Right renal pelvis (tissue), 4 donors: ENCODE measurements at regions not wholly inside any gene's neighbourhood (a gene's known extent, or its start where the extent isn't known, plus 50 kb on each side); places are given as distances from the start of the nearest gene placed in this dataset.
"Not testable (repeated sequence)": the region's sequence is repeated elsewhere in the genome, so short reads cannot be mapped to it uniquely, and the experiment has no call there.

Experiments used
- DNase-seq, 4 donors: peaks; one replicate each; pipeline ENCODE4 v3.0.0-alpha.2; 2013; ENCODE audit warnings: low read depth in 4 of 4, low spot score in 3 of 4, missing footprints in 1 of 4

DNA sequence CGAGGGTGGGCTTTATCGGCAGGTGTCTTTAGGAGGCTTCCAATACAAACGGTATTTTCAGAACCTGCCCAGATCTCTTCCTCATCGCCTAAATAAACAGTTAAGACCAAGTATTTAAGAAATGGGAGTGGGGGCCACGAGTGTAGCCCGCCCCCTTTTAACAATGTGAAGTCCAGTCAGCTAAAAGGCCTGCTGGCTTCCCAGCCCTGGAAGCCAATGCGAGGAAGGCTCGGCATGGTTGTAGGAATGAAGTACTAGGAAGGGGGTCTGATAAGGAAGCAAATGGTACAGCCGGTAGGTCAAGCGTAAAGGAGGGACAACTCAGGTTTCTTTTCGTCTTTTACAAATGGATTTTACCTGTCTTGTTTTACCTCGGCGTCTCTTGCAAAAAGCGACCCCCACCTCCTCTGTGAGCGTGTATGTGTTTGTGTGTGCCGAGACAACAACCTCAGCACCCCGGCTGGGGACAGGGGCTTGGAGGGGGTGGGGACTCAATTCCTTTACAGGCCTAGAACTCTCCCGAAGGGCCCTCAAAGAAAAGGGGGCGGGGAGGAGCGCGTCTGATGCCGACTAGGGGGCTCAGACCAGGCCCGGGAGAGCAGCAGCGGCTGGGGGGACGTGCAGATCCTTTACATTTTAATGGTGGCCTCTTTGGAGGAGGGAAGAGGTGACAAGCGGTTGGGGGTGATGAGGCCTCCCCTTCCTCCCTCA, 147.6 kb downstream of the GPR85 start:
- peak; percentile 36 to 55 (median 44) for DNase-seq

DNA sequence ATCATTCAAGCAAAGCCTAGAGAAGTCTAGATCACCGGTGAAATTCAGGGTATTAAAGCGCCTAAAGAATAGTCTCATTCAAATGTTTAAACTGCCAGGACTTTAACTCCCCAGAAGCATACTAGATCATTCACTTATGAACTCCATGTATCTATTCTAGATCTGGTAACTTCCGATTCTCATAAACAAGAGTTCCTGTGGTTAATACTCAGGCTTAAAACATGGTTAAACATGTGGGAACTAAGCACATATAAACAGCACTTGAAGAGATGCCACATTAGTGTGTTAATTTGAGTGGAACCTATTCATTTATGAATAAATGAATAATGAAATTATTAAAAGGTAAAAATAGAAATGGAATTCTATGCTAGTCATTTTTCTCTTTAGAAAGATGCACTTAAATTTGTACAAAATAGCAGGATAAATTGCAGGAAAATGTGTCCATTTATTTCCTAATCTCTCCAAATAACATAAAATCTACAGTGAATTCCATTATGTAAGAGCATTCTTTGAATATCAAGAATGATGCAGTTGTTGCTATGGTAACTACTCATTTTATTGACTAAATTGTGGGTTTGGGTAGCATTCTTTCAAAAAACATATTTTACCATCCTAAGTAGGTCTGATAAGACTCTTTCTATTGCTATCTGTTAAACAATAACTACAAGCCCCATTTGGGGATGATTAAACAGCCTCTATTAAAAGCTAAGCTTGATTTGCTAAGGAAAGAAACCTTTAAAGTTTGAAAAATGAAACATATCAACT, 147.6 kb upstream of the TMEM168 start:
- DNase-seq: no peak

- no peak for DNase-seq
Observed at GRCh38 chr7:112933598-112933997, 143.4 kb upstream of the TMEM168 start.

GRCh38 chr7:112930787-112931186, 140.6 kb upstream of the TMEM168 start:
- no peak for DNase-seq

- DNase-seq: no peak
Observed at GRCh38 chr7:112929421-112929820, 139.2 kb upstream of the TMEM168 start.

- no peak for DNase-seq
Observed at GRCh38 chr7:112926018-112926417, 135.8 kb upstream of the TMEM168 start.

GRCh38 chr7:112922546-112922945, 132.4 kb upstream of the TMEM168 start:
- not testable (repeated sequence) for DNase-seq

DNA sequence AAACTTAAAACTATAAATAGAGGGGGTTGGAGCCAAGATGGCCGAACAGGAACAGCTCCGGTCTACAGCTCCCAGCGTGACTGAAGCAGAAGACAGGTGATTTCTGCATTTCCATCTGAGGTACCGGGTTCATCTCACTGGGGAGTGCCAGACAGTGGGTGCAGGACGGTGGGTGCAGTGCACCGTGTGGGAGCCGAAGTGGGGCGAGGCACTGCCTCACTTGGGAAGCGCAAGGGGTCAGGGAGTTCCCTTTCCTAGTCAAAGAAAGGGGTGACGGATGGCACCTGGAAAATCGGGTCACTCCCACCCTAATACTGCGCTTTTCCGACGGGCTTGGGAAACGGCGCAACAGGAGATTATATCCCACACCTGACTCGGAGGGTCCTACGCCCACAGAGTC, 126.2 kb upstream of the TMEM168 start:
- not testable (repeated sequence) for DNase-seq

- DNase-seq: no peak
Observed at GRCh38 chr7:112908086-112908485, 117.9 kb upstream of the TMEM168 start.

DNA sequence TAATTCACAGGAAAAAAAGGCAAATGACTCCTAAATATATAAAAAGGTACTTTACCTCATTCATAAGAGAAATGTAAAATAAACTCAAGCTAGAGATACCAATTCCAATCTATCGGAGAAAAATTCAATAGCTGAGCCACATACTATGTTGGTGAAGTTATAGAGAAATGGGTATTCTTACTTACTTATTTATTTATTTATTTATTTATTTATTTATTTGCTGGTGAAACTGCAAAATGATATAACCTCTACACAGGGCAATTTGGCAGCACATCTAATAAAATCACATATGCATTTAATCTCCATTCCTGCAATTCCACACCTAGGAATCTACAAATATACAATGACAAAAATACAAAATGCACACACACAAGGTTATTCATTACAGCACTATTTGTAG, 117.5 kb upstream of the TMEM168 start:
- DNase-seq: no peak

DNA sequence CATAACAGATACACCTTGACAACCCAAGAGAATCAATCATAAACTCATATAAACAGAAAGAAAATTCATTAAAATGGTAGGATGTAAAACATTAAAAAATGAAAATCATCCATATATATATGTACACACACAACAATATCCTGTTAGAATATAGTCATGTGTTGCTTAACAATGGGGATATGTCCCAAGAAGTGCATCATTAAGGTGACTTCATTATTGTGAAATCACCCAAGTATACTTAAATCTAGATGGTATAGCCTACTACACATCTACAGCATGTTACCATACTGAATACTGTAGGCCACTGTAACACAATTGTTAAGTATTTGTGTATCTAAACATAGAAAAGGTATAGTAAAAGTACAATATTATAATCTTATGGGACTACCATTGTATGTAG, 115.8 kb upstream of the TMEM168 start:
- no peak for DNase-seq

DNA sequence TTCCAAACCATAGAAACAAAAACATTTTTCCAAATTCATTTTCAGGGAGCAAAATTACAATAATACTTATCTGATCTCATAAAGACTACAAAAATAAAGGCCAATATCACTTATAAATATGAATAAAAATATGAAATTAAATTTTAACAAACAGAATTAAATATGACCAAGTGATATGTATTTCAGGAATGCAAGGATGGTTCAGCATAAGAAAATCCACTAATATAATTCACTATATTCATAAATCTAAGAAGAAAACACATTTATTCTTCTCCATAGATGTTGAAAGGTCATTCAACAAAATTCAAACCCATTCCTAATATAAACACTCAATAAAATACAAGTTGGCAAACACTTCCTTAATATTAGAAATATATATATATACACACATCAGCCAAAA, 115.2 kb upstream of the TMEM168 start:
- no peak for DNase-seq

DNA sequence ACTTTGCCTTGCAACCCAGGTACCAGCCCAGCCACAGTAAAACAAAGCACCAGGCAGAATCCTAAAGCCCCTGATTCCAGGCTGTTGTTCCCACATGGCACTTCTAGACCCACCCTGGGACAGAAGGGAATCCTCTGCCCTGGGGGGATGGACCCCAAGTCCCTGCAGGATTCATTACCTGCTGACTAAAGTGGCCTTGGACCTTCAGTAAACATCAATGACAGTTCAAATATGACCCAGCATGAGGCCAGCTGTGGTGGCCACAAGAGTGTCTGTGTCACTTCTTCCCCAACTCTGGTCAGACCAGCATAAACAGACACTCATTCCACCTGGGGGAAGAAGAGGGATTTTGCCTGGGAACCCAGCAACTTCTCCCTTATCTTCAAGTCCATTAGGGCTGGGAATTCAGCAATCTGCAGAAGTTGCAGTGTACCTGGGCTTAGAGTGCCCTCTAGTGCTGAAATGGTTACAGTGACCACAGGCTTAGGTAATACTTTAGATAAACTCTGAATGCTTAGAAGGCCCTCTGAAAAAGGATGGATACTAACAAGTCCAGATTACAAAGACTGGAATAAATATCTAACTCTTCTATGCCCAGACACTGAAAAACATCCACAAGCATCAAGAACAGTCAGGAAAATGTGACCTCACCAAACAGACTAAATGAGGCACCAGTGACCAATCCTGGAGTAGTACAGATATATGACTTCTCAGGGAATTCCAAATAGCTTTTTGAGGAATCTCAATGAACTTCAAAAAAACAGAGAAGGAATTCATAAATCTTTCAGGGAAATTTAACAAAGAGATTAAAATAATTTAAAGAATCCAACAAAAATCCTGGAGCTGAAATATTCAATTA, 108.5 kb upstream of the TMEM168 start:
- no peak for DNase-seq

GRCh38 chr7:112897839-112898431, 107.7 kb upstream of the TMEM168 start:
- no peak for DNase-seq

- DNase-seq: no peak
Observed at GRCh38 chr7:112896026-112896601, 105.9 kb upstream of the TMEM168 start.

- no peak for DNase-seq
Observed at GRCh38 chr7:112892263-112892662, 102.1 kb upstream of the TMEM168 start.

GRCh38 chr7:112891698-112892097, 101.5 kb upstream of the TMEM168 start:
- no peak for DNase-seq

DNA sequence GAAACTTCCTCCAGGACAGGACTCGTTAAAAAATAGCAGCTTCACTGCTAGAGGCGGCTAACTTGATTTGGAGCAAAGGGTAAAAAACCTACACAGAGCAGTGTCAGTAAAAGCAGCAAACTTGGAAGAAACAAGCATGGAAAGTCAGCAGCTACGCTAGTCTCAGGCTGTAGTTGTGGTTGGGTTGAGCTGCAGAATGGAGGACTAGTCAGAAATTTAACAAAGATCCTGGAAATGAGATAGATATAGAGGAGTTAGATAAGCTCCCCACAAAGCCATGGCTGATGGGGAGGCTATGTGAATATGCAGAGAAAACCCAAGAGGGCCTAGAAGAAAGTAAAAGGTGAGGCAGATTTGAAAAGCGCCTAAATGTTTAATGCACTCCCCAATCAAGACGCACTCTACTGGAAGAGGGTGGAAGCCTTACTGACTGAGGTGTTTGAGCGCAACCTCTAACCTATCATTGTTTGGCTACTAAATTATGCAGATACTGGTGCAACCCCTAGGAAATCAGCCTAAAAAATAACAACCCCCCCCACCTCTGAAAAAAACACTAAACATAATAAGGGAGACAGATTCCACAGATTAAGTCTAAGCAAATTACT, 99.7 kb upstream of the TMEM168 start:
- no peak for DNase-seq

DNA sequence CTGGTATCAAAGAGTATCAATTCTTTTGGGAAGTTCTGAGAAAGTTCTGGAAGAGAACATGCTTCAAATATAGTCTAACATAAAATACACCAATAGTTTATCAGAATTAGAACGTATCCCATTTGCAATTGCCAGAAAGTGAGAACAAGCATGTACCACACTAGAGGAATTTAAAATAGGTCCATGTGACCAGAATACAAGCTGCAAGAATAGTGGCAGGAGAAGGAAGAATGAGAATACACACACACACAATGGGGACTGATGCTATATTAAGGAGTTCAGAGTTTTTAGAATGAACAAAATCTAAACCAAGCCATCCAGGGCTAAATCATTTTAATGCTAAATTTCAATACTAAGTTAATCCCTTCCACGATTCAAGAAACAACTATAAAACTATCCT, 99.1 kb upstream of the TMEM168 start:
- no peak for DNase-seq

DNA sequence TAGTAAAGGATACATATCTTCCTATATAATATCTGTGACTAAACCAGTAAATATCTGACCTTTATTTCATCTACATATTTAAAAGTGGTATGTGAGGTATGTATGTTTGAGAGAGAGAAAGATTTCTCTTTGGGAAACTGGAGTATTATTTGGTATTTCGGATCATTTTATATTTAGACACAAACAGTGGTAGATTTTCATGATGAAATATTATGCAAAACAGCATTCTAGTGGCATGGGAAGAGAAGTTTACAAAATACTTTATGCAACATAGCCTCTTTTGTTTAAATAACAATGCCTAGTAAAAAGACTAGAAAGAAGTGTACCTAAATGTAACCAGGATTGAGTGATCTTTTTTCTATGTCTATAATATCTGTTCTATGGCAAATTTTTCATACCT, 98.6 kb upstream of the TMEM168 start:
- DNase-seq: no peak
